COLO668 (cell line): ENCODE measurements at regions not wholly inside any gene's neighbourhood (a gene's known extent, or its start where the extent isn't known, plus 50 kb on each side); places are given as distances from the start of the nearest gene placed in this dataset.
A peak's percentile ranks its signal among the peaks of the same experiment; 100 is the strongest.
"Not testable (repeated sequence)": the region's sequence is repeated elsewhere in the genome, so short reads cannot be mapped to it uniquely, and the experiment has no call there.

ENCODE experiments used
- DNase-seq: peaks from one replicate; lab custom pipeline; 2025; ENCODE audit not compliant: unreplicated experiment; lab: John Stamatoyannopoulos, UW

GRCh38 chr1:43108080-43108479 lies 64.0 kb downstream of the EBNA1BP2 start:
- DNase-seq: no peak

GRCh38 chr1:43107664-43108063 lies 64.4 kb downstream of the EBNA1BP2 start:
- DNase-seq: no peak

- no peak for DNase-seq
Measured at GRCh38 chr1:43104027-43104763, 67.9 kb downstream of the EBNA1BP2 start.

GRCh38 chr1:43101061-43101460 lies 71.0 kb downstream of the EBNA1BP2 start:
- no peak for DNase-seq

- no peak for DNase-seq
Measured at GRCh38 chr1:43098200-43098599, 73.9 kb downstream of the EBNA1BP2 start.

- not testable (repeated sequence) for DNase-seq
Measured at GRCh38 chr1:43096528-43096927, 75.6 kb downstream of the EBNA1BP2 start.

- not testable (repeated sequence) for DNase-seq
Measured at GRCh38 chr1:43090812-43091211, 81.3 kb downstream of the EBNA1BP2 start.

- DNase-seq: not testable (repeated sequence)
Measured at GRCh38 chr1:43090157-43090556, 81.9 kb downstream of the EBNA1BP2 start.

- DNase-seq: no peak
Measured at GRCh38 chr1:43083375-43083891, 88.7 kb downstream of the EBNA1BP2 start.

- no peak for DNase-seq
Measured at GRCh38 chr1:43082740-43083139, 89.3 kb downstream of the EBNA1BP2 start.

GRCh38 chr1:43077273-43077672 lies 94.8 kb downstream of the EBNA1BP2 start:
- DNase-seq: no peak

GRCh38 chr1:43074709-43075108 lies 97.4 kb downstream of the EBNA1BP2 start:
- no peak for DNase-seq

GRCh38 chr1:43074244-43074643 lies 97.8 kb downstream of the EBNA1BP2 start:
- DNase-seq: peak; percentile 39

GRCh38 chr1:43073490-43074230 lies 98.4 kb downstream of the EBNA1BP2 start:
- peak; percentile 85 for DNase-seq

GRCh38 chr1:43072314-43072713 lies 99.8 kb downstream of the EBNA1BP2 start:
- no peak for DNase-seq

- DNase-seq: no peak
Measured at GRCh38 chr1:43071241-43071640, 100.8 kb downstream of the EBNA1BP2 start.

- no peak for DNase-seq
Measured at GRCh38 chr1:43069461-43070050, 102.5 kb downstream of the EBNA1BP2 start.

- no peak for DNase-seq
Measured at GRCh38 chr1:43068911-43069310, 103.2 kb downstream of the EBNA1BP2 start.

- peak; percentile 69 for DNase-seq
Measured at GRCh38 chr1:43067977-43068751, 103.9 kb downstream of the EBNA1BP2 start.

- no peak for DNase-seq
Measured at GRCh38 chr1:43067233-43067745, 104.8 kb downstream of the EBNA1BP2 start.

- no peak for DNase-seq
Measured at GRCh38 chr1:43066578-43066977, 105.5 kb downstream of the EBNA1BP2 start.
